ENCODE measurements at regions not wholly inside any gene's neighbourhood (a gene's known extent, or its start where the extent isn't known, plus 50 kb on each side); places are given as distances from the start of the nearest gene placed in this dataset.

DNA sequence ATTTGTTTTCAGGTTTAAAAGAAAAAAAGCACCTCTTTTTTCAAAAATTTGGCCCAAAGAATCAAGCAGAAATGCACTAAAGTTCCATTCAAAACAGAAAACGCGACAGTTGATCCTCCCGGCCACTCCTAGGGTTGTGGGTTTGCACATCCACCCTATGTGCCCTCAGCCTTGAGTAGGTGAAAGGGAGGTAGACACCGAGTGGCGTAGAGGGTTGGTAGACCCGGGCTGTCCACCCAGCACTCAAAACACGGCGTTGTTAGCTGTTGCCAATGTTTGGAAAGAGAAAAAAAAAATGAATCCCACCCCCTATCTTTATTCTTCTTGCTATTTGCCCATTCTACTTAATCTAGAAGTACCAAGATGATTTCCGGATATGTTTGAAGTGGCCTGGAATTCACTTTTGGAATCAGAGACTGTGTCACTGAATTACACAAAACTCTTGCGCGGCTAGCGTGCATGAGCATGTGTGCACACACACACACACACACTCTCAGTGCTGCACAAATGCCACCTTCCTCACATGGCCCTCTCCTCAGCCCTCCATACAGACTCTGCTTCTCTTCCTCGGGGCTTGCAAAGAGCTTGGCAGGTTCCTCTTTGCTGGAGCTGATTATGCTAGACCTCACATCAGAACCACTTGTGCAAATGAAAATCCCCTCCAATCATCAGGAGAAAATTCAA lies 110.2 kb upstream of the HAND1 start:
- Histone ChIP-seq H3K27me3 (ENCODE audit: control insufficient read depth, insufficient read depth, low read length) (no peaks in the 10 kb centered on the region), H3K4me1 (ENCODE audit: control insufficient read depth in 2 of 3, insufficient read depth in 2 of 3, low read depth in 1 of 3, low read length in 3 of 3) (no peaks in the 10 kb centered on the region), H3K27ac (ENCODE audit: low read depth in 2 of 2, low read length in 2 of 2) (no peak overlapping the region), H3K9ac (ENCODE audit: low read length in 3 of 3) (no peak overlapping the region), H3K36me3 (ENCODE audit: control insufficient read depth in 2 of 3, insufficient read depth in 3 of 3, low read length in 3 of 3) (no peaks in the 10 kb centered on the region), H3K4me3 (ENCODE audit: low read length in 3 of 3) (no peak overlapping the region), H3K9me3 (ENCODE audit: control insufficient read depth in 2 of 3, insufficient read depth in 1 of 3, low read length in 3 of 3) (no peaks in the 10 kb centered on the region)
- TF ChIP-seq, protein P1, sequence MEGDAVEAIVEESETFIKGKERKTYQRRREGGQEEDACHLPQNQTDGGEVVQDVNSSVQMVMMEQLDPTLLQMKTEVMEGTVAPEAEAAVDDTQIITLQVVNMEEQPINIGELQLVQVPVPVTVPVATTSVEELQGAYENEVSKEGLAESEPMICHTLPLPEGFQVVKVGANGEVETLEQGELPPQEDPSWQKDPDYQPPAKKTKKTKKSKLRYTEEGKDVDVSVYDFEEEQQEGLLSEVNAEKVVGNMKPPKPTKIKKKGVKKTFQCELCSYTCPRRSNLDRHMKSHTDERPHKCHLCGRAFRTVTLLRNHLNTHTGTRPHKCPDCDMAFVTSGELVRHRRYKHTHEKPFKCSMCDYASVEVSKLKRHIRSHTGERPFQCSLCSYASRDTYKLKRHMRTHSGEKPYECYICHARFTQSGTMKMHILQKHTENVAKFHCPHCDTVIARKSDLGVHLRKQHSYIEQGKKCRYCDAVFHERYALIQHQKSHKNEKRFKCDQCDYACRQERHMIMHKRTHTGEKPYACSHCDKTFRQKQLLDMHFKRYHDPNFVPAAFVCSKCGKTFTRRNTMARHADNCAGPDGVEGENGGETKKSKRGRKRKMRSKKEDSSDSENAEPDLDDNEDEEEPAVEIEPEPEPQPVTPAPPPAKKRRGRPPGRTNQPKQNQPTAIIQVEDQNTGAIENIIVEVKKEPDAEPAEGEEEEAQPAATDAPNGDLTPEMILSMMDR (IDR thresholded peaks at IDR 0.05; ENCODE audit: borderline replicate concordance, extremely low read depth, insufficient read depth), result no peak
- FAIRE-seq (no peak), DNase-seq (no peak)
- intact Hi-C loops (cut with DNase I), result no loop called here

DNA sequence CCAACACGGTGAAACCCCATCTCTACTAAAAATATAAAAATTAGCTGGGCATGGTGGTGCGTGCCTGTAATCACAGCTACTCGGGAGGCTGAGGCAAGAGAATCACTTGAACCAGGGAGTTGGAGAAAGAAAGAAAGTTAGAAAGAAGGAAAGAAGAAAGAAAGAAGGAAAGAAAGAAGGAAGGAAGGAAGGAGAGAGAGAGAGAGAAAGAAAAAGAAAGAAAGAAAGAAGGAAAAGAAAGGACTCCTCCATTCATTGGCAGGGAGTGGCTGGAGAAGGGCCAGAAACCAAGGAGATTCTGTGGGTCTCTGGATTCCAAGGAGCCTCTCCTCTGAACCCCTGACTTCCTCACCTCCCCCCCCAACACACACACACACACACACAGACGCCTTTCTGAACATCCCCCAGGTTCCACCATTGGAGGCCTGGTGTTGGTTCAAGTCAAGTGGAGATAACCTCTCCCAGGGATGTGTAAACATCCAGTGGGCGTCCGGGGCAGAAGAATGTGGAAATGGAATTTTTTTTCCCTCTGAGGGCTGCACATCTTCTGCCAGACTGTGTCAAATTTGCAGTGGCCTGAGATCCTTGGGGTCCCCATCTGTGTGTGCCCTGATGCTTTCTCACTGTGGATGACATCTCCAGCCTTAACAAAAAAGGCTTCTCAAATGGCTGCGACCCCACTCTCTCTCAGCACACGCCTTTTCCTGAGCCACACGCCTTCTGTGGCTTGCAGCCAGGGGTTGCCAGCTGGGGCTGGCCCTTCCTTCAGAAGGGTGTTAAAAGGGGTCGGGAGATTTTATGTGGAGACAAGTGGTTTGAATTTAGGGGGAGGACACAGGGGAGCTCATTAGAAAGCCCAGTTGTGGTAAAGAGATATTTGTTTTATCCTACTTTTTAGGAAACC lies 109.3 kb upstream of the HAND1 start:
- no peak for FAIRE-seq
- Histone ChIP-seq H3K27ac (ENCODE audit: low read depth in 2 of 2, low read length in 2 of 2) (no peak overlapping the region), H3K9me3 (ENCODE audit: control insufficient read depth in 2 of 3, insufficient read depth in 1 of 3, low read length in 3 of 3) (no peaks in the 10 kb centered on the region), H3K4me1 (ENCODE audit: control insufficient read depth in 2 of 3, insufficient read depth in 2 of 3, low read depth in 1 of 3, low read length in 3 of 3) (no peaks in the 10 kb centered on the region), H3K9ac (ENCODE audit: low read length in 3 of 3) (no peak overlapping the region), H3K4me3 (ENCODE audit: low read length in 3 of 3) (no peak overlapping the region), H3K27me3 (ENCODE audit: control insufficient read depth, insufficient read depth, low read length) (no peaks in the 10 kb centered on the region), H3K36me3 (ENCODE audit: control insufficient read depth in 2 of 3, insufficient read depth in 3 of 3, low read length in 3 of 3) (no peaks in the 10 kb centered on the region)
- TF ChIP-seq, protein P1 (IDR thresholded peaks at IDR 0.05; ENCODE audit: borderline replicate concordance, extremely low read depth, insufficient read depth), result no peak
- intact Hi-C loops (cut with DNase I), result no loop called here
- no peak for DNase-seq

GRCh38 chr5:154583671-154584177 lies 105.7 kb upstream of the HAND1 start:
- Histone ChIP-seq H3K9ac (ENCODE audit: low read length in 3 of 3) (no peak overlapping the region), H3K4me1 (ENCODE audit: control insufficient read depth in 2 of 3, insufficient read depth in 2 of 3, low read depth in 1 of 3, low read length in 3 of 3) (no peaks in the 10 kb centered on the region), H3K36me3 (ENCODE audit: control insufficient read depth in 2 of 3, insufficient read depth in 3 of 3, low read length in 3 of 3) (no peaks in the 10 kb centered on the region), H3K27me3 (ENCODE audit: control insufficient read depth, insufficient read depth, low read length) (no peaks in the 10 kb centered on the region), H3K27ac (ENCODE audit: low read depth in 2 of 2, low read length in 2 of 2) (no peak overlapping the region), H3K4me3 (ENCODE audit: low read length in 3 of 3) (no peak overlapping the region), H3K9me3 (ENCODE audit: control insufficient read depth in 2 of 3, insufficient read depth in 1 of 3, low read length in 3 of 3) (no peaks in the 10 kb centered on the region)
- TF ChIP-seq, protein P1 (IDR thresholded peaks at IDR 0.05; ENCODE audit: borderline replicate concordance, extremely low read depth, insufficient read depth), result no peak
- no peak for DNase-seq
- no peak for FAIRE-seq
- intact Hi-C loops (cut with DNase I), result no loop called here
